GM19025 (cell line): ENCODE measurements at regions not wholly inside any gene's neighbourhood (a gene's known extent, or its start where the extent isn't known, plus 50 kb on each side); places are given as distances from the start of the nearest gene placed in this dataset.
"Not testable (repeated sequence)": the region's sequence is repeated elsewhere in the genome, so short reads cannot be mapped to it uniquely, and the experiment has no call there.

Experiments
- ATAC-seq: cut with Tn5 transposase; IDR thresholded peaks from one replicate; pipeline ENCODE4 v1.9.1; 2021; ENCODE audit warnings: mild to moderate bottlenecking, low read depth, moderate library complexity; ENCODE audit not compliant: unreplicated experiment

- ATAC-seq = no peak
Observed at GRCh38 chr17:71432378-71433315, 688.2 kb upstream of the SOX9 start.

GRCh38 chr17:71434716-71435115 is 686.1 kb upstream of the SOX9 start:
- ATAC-seq = no peak

- ATAC-seq = no peak
Observed at GRCh38 chr17:71436479-71436878, 684.3 kb upstream of the SOX9 start.

- ATAC-seq = no peak
Observed at GRCh38 chr17:71437166-71437565, 683.7 kb upstream of the SOX9 start.

GRCh38 chr17:71438631-71439146 is 682.1 kb upstream of the SOX9 start:
- ATAC-seq = no peak

- no peak for ATAC-seq
Observed at GRCh38 chr17:71440513-71440912, 680.3 kb upstream of the SOX9 start.

GRCh38 chr17:71441098-71441497 is 679.7 kb upstream of the SOX9 start:
- no peak for ATAC-seq

- ATAC-seq = no peak
Observed at GRCh38 chr17:71444078-71444477, 676.7 kb upstream of the SOX9 start.

GRCh38 chr17:71446645-71447437 is 674.0 kb upstream of the SOX9 start:
- no peak for ATAC-seq

- ATAC-seq = no peak
Observed at GRCh38 chr17:71447644-71448043, 673.2 kb upstream of the SOX9 start.

GRCh38 chr17:71450657-71451056 is 670.2 kb upstream of the SOX9 start:
- not testable (repeated sequence) for ATAC-seq

- ATAC-seq = no peak
Observed at GRCh38 chr17:71453876-71454422, 666.9 kb upstream of the SOX9 start.

GRCh38 chr17:71455219-71455618 is 665.6 kb upstream of the SOX9 start:
- ATAC-seq = no peak

GRCh38 chr17:71458322-71458721 is 662.5 kb upstream of the SOX9 start:
- ATAC-seq = no peak

- no peak for ATAC-seq
Observed at GRCh38 chr17:71460943-71461342, 659.9 kb upstream of the SOX9 start.

GRCh38 chr17:71461498-71462169 is 659.2 kb upstream of the SOX9 start:
- no peak for ATAC-seq

- no peak for ATAC-seq
Observed at GRCh38 chr17:71464241-71464640, 656.6 kb upstream of the SOX9 start.

- ATAC-seq = no peak
Observed at GRCh38 chr17:71464751-71465150, 656.1 kb upstream of the SOX9 start.

GRCh38 chr17:71467719-71468118 is 653.1 kb upstream of the SOX9 start:
- ATAC-seq = no peak

GRCh38 chr17:71470062-71470461 is 650.8 kb upstream of the SOX9 start:
- ATAC-seq = no peak
